HG03432 (cell line): ENCODE measurements at regions not wholly inside any gene's neighbourhood (a gene's known extent, or its start where the extent isn't known, plus 50 kb on each side); places are given as distances from the start of the nearest gene placed in this dataset.

Source experiments
- ATAC-seq: cut with Tn5 transposase; IDR thresholded peaks from one replicate; pipeline ENCODE4 v1.9.1; 2021; ENCODE audit warnings: mild to moderate bottlenecking, moderate library complexity; ENCODE audit not compliant: unreplicated experiment

DNA sequence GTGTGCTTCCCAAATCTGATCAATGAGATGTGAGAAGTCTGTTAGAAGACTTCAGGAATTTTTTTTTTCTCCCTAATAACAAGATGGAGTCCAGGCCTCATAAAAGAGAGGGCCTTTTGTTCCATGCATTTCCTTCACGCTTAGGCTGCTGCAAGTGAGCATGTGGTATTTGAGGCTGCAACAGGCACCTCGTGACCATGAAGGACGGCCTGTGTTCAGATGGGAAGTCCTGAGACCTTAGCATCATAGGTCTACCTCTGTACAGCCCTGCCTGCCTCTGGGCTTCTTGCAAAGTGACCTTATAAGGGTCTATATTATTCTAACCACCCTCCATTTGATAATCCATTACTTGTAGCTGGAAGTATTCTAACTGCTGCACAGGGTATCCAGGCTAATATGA lies 86.6 kb downstream of the BOD1 start:
- ATAC-seq: no peak

DNA sequence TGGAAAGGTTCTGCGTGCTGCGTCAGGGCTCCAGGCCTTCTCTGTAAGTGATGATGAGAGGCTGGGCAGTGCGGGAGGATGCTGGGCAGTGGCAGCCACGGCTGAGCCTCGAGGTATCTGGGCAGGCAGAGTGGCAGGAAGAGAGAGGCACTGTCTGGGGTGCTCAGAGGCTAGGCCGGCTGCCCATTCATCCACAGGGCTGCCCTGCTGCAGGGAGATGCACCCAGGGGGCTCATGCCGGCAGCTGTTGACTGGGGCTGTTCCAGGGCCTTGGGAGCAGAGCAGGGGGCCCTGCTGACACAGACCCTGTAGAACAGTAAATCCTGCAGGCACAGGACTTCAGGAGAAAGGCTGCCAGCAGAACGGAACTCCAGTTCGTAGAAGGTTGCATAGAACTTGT lies 88.8 kb downstream of the BOD1 start:
- ATAC-seq: no peak

- no peak for ATAC-seq
Observed at GRCh38 chr5:173524136-173524535, 92.3 kb downstream of the BOD1 start.

GRCh38 chr5:173523388-173523787 lies 93.1 kb downstream of the BOD1 start:
- no peak for ATAC-seq

DNA sequence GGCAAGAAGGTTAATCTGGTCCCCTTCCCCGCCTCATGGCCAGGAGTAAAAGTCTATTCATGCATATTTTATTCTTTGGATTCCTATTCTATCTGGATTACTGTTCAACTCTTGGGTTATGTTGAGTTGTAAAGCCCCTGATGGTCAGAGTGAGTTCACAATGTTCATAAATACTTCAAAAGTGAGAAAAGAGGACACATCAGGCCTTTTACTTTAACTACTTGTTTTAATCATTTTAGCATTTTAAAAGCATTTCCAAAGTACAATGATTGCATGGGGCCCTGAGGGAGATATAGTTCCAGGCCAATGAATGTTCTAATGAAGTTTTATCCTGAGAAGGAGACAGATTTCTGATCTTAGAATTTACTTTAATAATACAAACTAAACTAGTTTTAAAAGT lies 93.9 kb downstream of the BOD1 start:
- ATAC-seq: no peak

DNA sequence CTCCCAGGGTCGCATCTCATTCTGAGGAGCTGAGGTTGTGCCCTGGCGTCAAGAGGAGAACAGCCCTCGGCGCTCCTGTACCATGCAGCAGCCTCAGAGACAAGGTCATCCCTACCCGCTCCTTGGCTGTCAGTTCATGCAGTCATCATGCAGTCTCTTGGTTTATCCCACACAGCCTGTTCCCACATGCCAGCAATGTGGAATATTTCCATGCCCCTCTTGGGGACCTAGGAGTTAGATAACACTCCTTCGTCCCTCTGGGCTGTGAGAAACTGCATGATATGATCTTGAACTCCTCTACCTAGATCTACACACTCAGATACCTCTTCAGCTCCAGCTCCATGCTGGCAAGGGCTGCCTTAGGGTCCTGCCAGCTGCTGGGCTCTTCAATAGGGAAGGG lies 97.6 kb downstream of the BOD1 start:
- no peak for ATAC-seq

DNA sequence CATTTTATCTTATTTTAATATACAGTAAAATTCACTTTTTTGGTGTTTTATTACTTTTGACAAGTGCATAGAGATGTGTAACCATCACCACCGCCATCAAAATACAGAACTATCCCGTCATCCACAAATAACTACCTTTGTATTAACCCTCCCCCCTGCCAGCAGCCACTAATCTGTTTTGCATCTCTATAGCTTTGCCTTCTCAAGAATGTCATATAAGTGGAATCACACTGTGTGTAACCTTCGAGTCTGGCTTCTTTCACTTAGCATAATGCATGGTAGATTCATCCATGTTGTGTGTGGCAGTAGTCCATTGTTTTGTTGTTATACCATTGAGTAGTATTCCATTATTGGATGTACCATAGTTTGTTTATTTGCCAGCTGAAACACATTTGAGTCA lies 98.8 kb downstream of the BOD1 start:
- no peak for ATAC-seq

DNA sequence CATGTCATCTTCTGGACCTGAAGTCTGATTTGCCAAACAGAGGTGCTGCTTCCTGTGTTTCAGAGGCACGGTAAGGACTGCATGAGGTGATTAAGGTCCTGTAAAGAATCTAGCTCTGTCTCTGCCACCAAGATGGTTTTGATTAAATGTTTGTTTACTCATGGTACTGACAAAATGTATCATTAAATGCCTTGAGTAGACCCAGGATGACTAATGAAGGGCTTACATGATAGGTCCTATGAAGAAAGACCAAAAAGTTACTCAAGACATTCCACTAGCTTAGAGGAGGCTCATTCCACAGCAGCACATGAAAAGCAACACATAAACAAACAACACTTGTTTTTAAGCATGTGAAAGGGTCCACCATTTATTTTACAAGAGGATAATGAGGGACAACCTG lies 100.9 kb downstream of the BOD1 start:
- ATAC-seq: no peak

DNA sequence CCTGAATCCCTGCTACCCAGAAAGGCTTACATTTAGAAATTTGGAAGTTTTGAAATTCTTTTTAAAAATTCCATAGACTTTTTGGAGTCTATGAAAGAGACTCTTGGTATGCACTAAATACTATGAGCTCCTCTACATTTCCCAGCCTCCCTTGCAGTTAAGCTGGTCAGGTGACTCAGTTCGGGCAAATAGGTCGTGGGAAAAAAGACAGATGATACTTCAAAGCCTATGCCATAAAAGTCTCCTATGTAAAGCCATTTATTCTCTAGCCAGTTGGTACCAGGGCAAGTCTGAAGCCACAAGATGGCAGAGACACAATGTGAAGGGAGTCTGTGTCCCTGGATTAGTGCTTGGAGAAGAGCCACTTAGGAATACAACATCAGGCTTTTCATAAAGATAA lies 101.8 kb downstream of the BOD1 start:
- ATAC-seq: no peak

DNA sequence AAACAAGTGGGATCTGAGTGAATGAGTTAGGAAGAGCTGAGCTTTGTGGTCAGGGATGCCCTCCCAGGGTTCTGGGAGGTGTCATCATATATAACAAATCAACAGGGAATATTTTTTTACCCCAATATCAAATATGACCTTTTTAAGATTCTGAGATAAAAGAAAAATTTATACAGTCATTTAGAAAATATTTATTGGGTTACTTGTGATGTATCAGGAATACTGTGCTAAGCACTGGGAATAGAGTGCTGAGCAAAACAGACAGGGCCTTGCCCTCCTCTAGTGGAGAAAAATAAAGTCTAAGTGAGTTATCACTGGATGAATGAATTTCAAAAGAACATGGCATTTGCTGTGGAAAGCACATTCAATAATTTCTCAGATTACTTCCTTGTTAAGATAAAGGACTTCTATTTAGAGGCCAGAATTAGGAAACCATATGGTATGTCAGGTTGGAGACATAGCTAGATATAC lies 102.9 kb downstream of the BOD1 start:
- ATAC-seq: no peak

GRCh38 chr5:173512637-173513435 lies 103.6 kb downstream of the BOD1 start:
- no peak for ATAC-seq

GRCh38 chr5:173509060-173509459 lies 107.4 kb downstream of the BOD1 start:
- no peak for ATAC-seq

DNA sequence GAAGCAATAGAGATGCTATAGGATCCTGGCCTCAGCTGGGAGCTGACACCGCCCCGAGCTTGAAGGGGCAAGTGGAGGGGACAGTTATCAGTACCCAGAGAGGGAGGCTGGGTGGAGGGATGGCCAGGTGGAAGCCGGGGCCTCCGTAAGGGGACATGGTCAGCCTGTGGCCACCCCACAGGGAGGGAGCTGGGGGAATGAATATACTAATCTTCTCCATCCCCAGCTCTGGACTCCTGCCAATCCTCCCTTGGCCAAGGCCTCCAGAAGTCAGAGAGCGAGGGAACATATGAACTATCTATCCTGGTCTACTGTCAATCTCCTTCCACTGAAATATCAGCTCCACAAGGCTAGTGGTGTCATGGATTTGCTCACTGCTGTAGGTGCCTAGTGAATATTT lies 109.3 kb downstream of the BOD1 start:
- ATAC-seq: no peak

DNA sequence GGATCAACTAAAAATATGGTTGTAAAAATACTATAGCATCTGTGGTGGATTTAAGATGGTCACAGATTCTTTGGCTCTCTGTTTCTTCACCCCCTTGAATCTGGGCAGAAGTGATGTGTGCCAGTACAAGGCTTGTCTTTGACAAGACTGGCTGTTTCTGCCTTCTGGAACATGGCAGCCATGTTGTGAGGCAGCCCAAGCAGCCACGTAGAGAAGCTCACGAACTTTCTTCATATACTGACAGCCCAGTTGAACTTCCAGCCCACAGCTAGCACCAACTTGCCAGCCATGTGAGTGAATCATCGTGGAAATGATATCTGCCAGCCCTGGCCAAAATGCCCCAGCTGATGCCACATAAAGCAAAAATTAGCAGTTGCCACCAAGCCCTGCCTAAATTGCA lies 110.8 kb downstream of the BOD1 start:
- ATAC-seq: no peak

DNA sequence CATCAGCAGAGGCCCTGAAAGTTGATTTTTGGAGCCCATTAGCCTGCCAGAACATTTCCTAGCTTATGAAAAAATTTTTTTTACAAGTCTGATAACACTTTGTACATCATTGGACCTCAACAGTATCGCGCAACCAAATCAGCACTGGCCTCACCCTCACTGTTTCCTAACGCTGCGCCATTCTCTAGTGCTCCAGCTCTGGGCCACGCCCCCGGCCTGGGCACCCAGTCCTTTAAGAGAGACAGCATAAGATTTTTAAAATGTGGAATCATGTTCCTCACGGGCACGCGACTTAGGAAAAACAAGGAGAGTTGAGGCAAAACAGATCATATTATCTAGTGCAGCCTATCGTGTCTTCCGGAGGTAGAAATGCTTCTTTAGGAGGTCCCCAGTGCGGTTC lies 114.5 kb downstream of the BOD1 start:
- ATAC-seq: no peak

DNA sequence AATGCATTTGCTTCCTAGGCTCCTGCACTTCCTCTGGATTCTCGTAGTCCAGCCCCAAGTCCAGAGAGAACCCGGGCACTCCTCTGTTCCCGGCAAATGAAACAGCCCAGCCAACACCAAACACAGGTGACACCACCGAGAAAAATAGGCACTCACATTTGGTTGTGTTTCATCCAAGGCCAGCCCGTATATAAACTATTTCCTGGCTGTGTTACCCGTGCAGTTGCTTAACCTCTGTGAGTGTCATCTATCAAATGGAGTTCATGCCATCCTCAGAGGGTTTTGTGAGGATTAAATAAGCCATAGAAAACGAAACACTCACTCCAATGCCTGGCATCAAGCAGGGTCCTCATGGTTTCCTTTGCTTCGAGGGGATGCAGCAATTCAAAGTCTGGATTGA lies 115.2 kb downstream of the BOD1 start:
- no peak for ATAC-seq

DNA sequence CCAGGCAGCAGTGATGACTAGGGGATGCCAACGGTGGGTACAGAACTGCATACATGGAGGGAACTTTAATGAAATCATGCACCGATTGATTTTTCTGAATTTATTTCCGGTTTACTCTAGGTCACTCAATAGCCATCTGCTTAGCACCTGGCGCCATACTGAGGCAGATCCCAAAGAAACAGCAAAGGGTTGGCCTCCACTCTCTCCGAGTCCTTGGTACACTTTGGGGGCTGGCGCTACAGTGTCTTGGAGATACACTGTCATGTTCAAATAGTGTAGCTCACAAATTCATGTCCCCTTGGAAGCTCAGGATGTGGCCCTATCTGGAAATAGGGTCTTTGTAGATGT lies 116.3 kb downstream of the BOD1 start:
- ATAC-seq: no peak

DNA sequence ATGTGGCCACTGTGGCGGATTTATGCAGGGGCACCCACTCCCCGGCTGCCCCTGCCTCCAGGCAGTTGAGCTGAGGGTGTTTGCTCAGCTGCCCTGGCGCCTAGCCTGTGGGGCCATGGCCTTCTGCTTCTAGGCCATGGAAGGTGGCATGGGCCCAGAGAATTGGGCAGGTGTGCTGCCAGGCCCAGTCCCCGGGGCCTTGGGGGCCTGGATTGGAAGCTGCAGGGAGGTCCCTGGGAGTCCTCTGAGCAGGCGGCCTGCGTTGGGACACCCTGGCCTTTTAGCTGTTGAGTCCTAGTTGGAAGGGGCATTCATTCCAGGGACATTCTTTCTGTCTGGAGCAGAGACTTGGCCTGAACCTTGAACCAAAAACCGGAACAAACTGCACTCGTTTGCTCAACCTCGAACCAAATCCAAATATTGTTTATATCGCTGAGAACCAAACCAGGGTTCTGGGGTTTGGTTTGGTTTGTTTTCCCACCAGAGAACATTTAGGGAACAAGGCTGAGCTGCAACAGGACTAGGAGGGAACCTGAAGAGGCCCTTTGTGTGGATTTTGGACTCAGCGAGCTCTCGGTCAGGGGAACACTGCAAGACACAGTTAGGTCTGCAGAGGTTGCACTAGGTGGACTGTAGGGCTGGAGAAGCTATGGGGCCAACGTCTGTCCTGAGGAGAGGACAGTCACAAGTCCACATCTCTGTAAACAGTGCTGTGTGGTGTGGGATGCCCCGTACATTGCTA lies 116.8 kb downstream of the BOD1 start:
- ATAC-seq: no peak

DNA sequence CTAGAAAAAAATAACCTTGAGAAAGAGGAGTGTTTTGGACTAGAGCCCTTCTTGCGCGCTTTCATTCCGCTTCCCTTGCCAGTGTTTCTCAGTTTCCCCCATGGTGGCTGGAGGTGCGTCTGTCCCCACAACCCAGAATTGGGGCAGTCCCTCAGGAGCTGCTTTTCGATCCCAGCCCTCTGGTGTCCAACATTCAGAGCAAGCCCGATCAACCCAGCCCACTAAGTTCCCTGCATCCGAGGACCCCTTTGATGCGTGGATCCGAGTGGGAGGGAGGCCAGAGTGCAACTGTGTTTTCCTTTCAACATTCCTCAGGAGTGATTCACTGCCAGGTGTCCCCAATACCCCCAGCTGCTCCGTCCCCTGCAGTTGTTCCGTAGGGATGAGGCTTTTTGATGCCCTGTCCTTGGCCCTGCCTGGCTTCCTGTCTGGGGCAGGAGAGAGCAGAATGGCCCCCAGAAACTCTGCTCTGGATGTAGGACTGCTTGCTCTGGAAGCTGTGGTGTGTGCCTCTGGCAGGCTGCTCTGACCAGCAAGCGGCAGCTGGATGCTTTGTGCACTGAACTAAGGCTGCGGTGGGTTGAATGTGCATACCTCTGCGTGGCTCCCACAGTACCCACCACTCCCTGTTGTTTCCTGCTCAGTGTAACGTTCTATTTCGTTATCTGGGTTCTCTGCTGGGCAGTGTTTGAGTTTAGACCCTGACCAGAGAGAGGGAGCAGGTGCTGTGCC lies 117.5 kb downstream of the BOD1 start:
- no peak for ATAC-seq

DNA sequence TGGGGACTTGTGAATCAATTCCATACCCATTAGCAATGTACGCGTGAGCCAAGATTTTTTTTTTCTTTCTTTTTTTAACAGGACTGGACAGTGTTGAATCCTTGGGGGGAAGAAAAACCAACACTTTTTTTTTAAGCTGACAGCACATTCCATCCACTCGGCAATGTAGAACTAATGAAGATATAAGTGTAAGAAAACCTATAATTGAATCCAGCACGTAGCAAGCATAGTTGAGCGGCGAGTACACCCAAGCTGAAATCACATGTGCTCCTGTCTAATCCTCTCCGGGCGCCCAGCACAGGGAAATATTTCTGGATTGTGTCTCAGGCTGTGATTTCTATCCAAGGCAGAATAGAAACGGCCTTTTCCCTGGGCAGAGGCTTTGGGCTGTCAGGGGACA lies 118.2 kb downstream of the BOD1 start:
- ATAC-seq: no peak

DNA sequence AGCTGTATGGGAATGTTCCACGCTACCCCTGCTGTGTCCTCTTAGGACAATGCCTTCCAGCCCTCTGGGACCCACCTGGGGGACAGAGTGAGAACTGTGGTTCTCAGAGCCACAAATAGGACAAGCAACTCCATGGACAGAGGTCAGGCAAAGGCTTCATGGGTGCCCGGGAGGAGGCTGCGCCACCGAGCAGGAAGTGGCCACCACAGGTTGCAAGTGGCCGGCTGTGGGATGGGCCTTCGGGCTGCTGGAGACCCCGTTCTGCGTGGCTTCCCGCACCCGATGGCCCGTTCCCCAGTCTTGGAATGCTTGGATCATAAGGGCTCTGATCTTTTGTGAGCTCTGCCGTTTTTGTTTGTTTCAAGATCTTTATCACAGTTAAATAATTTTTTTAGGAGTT lies 118.8 kb downstream of the BOD1 start:
- ATAC-seq: no peak

GRCh38 chr5:173496883-173497255 lies 119.6 kb downstream of the BOD1 start:
- no peak for ATAC-seq
